ENCODE measurements at regions not wholly inside any gene's neighbourhood (a gene's known extent, or its start where the extent isn't known, plus 50 kb on each side); places are given as distances from the start of the nearest gene placed in this dataset.
"Not testable (repeated sequence)": the region's sequence is repeated elsewhere in the genome, so short reads cannot be mapped to it uniquely, and the experiment has no call there.

GRCh38 chr7:32761451-32762205 lies 129.9 kb downstream of the KBTBD2 start:
- peaks cover 62% of the 10 kb centered on the region for H3K27me3 ChIP-seq (ENCODE audit: control insufficient read depth, insufficient read depth, low read length)
- H3K4me3 ChIP-seq (ENCODE audit: low read depth, low read length) = peak overlapping the region; percentile 62
- no peak overlapping the region for H3K9ac ChIP-seq (ENCODE audit: low read depth, low read length)
- H3K9me3 ChIP-seq (ENCODE audit: control insufficient read depth, insufficient read depth, low read length) = no peaks in the 10 kb centered on the region
- H3K4me1 ChIP-seq (ENCODE audit: control insufficient read depth, insufficient read depth, low read length) = no peaks in the 10 kb centered on the region
- no peaks in the 10 kb centered on the region for H3K36me3 ChIP-seq (ENCODE audit: control insufficient read depth, insufficient read depth, low read length)

GRCh38 chr7:32760755-32761154 lies 130.8 kb downstream of the KBTBD2 start:
- H3K36me3 ChIP-seq (ENCODE audit: control insufficient read depth, insufficient read depth, low read length); H3K9ac ChIP-seq (ENCODE audit: low read depth, low read length); H3K4me3 ChIP-seq (ENCODE audit: low read depth, low read length); H3K9me3 ChIP-seq (ENCODE audit: control insufficient read depth, insufficient read depth, low read length); H3K4me1 ChIP-seq (ENCODE audit: control insufficient read depth, insufficient read depth, low read length): not testable (repeated sequence)
- H3K27me3 ChIP-seq (ENCODE audit: control insufficient read depth, insufficient read depth, low read length) = peaks cover 62% of the 10 kb centered on the region

- H3K27me3 ChIP-seq (ENCODE audit: control insufficient read depth, insufficient read depth, low read length) = peaks cover 57% of the 10 kb centered on the region
- H3K9me3 ChIP-seq (ENCODE audit: control insufficient read depth, insufficient read depth, low read length); H3K9ac ChIP-seq (ENCODE audit: low read depth, low read length); H3K36me3 ChIP-seq (ENCODE audit: control insufficient read depth, insufficient read depth, low read length); H3K4me3 ChIP-seq (ENCODE audit: low read depth, low read length); H3K4me1 ChIP-seq (ENCODE audit: control insufficient read depth, insufficient read depth, low read length): not testable (repeated sequence)
Observed at GRCh38 chr7:32759859-32760258, 131.7 kb downstream of the KBTBD2 start.

- not testable (repeated sequence) for H3K9me3 ChIP-seq (ENCODE audit: control insufficient read depth, insufficient read depth, low read length); H3K27me3 ChIP-seq (ENCODE audit: control insufficient read depth, insufficient read depth, low read length); H3K4me1 ChIP-seq (ENCODE audit: control insufficient read depth, insufficient read depth, low read length); H3K4me3 ChIP-seq (ENCODE audit: low read depth, low read length); H3K36me3 ChIP-seq (ENCODE audit: control insufficient read depth, insufficient read depth, low read length); H3K9ac ChIP-seq (ENCODE audit: low read depth, low read length)
Observed at GRCh38 chr7:32753872-32754271, 137.7 kb downstream of the KBTBD2 start.

- H3K9me3 ChIP-seq (ENCODE audit: control insufficient read depth, insufficient read depth, low read length); H3K27me3 ChIP-seq (ENCODE audit: control insufficient read depth, insufficient read depth, low read length); H3K36me3 ChIP-seq (ENCODE audit: control insufficient read depth, insufficient read depth, low read length); H3K9ac ChIP-seq (ENCODE audit: low read depth, low read length); H3K4me3 ChIP-seq (ENCODE audit: low read depth, low read length); H3K4me1 ChIP-seq (ENCODE audit: control insufficient read depth, insufficient read depth, low read length): not testable (repeated sequence)
Observed at GRCh38 chr7:32748337-32748736, 143.2 kb downstream of the KBTBD2 start.

GRCh38 chr7:32747443-32748148 lies 144.0 kb downstream of the KBTBD2 start:
- not testable (repeated sequence) for H3K9ac ChIP-seq (ENCODE audit: low read depth, low read length); H3K9me3 ChIP-seq (ENCODE audit: control insufficient read depth, insufficient read depth, low read length); H3K27me3 ChIP-seq (ENCODE audit: control insufficient read depth, insufficient read depth, low read length); H3K36me3 ChIP-seq (ENCODE audit: control insufficient read depth, insufficient read depth, low read length); H3K4me3 ChIP-seq (ENCODE audit: low read depth, low read length); H3K4me1 ChIP-seq (ENCODE audit: control insufficient read depth, insufficient read depth, low read length)

GRCh38 chr7:32741853-32742476 lies 149.6 kb downstream of the KBTBD2 start:
- not testable (repeated sequence) for H3K4me1 ChIP-seq (ENCODE audit: control insufficient read depth, insufficient read depth, low read length); H3K36me3 ChIP-seq (ENCODE audit: control insufficient read depth, insufficient read depth, low read length); H3K9me3 ChIP-seq (ENCODE audit: control insufficient read depth, insufficient read depth, low read length); H3K9ac ChIP-seq (ENCODE audit: low read depth, low read length); H3K4me3 ChIP-seq (ENCODE audit: low read depth, low read length); H3K27me3 ChIP-seq (ENCODE audit: control insufficient read depth, insufficient read depth, low read length)

GRCh38 chr7:32739749-32740148 lies 151.8 kb downstream of the KBTBD2 start:
- not testable (repeated sequence) for H3K27me3 ChIP-seq (ENCODE audit: control insufficient read depth, insufficient read depth, low read length); H3K9ac ChIP-seq (ENCODE audit: low read depth, low read length); H3K36me3 ChIP-seq (ENCODE audit: control insufficient read depth, insufficient read depth, low read length); H3K4me1 ChIP-seq (ENCODE audit: control insufficient read depth, insufficient read depth, low read length); H3K9me3 ChIP-seq (ENCODE audit: control insufficient read depth, insufficient read depth, low read length); H3K4me3 ChIP-seq (ENCODE audit: low read depth, low read length)

- not testable (repeated sequence) for H3K36me3 ChIP-seq (ENCODE audit: control insufficient read depth, insufficient read depth, low read length); H3K4me1 ChIP-seq (ENCODE audit: control insufficient read depth, insufficient read depth, low read length); H3K9ac ChIP-seq (ENCODE audit: low read depth, low read length); H3K4me3 ChIP-seq (ENCODE audit: low read depth, low read length); H3K9me3 ChIP-seq (ENCODE audit: control insufficient read depth, insufficient read depth, low read length); H3K27me3 ChIP-seq (ENCODE audit: control insufficient read depth, insufficient read depth, low read length)
Observed at GRCh38 chr7:32738390-32738789, 153.2 kb downstream of the KBTBD2 start.

- H3K36me3 ChIP-seq (ENCODE audit: control insufficient read depth, insufficient read depth, low read length); H3K4me3 ChIP-seq (ENCODE audit: low read depth, low read length); H3K4me1 ChIP-seq (ENCODE audit: control insufficient read depth, insufficient read depth, low read length); H3K9me3 ChIP-seq (ENCODE audit: control insufficient read depth, insufficient read depth, low read length); H3K27me3 ChIP-seq (ENCODE audit: control insufficient read depth, insufficient read depth, low read length); H3K9ac ChIP-seq (ENCODE audit: low read depth, low read length): not testable (repeated sequence)
Observed at GRCh38 chr7:32732767-32733166, 158.8 kb downstream of the KBTBD2 start.

GRCh38 chr7:32729335-32729675 lies 162.3 kb downstream of the KBTBD2 start:
- H3K36me3 ChIP-seq (ENCODE audit: control insufficient read depth, insufficient read depth, low read length); H3K27me3 ChIP-seq (ENCODE audit: control insufficient read depth, insufficient read depth, low read length); H3K9ac ChIP-seq (ENCODE audit: low read depth, low read length); H3K4me1 ChIP-seq (ENCODE audit: control insufficient read depth, insufficient read depth, low read length); H3K9me3 ChIP-seq (ENCODE audit: control insufficient read depth, insufficient read depth, low read length): not testable (repeated sequence)
- H3K4me3 ChIP-seq (ENCODE audit: low read depth, low read length) = peak overlapping the region; percentile 40

Data from iPS-15b (cell line).